ENCODE measurements at regions not wholly inside any gene's neighbourhood (a gene's known extent, or its start where the extent isn't known, plus 50 kb on each side); places are given as distances from the start of the nearest gene placed in this dataset.

DNA sequence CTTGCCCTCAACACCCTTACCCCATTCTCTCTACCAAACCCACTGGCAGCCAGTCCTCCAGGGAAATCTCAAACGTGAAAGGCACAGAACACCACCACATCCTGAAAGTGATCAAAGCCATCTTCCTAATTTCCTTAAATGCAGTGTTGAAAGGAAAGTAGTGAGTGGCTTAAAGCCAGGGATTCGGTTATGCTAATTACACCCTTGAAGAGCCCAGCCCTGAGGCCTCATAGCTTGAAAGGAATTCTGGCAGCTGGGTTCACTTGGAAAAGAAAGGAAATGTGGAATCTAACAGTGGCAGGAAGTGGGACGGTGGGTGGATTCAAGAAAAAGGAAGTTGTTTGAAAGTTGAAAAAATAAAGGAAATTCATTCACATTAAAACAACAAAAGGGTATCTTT lies 73.0 kb upstream of the FICD start:
- peak; percentile 98 for DNase-seq (ENCODE audit: low spot score)

DNA sequence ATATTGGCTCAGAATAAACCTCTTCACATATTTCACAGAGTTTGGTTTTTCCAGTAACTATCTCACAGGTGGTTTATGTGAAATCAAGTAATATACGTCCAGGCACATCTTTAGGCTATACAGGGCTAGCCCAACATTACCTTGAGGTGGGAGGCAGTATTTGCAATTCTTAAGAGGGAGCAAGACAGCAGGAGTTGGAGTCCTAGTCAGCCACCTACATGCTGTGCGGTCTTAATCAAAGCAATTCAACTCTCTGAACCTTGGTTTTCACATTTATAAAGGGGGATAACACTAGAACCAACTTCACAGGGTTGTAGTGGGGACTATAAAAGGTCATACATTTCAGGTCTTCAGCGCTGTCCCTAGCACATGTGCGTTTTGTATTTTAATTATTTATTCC lies 73.5 kb upstream of the FICD start:
- intact Hi-C loops (cut with micrococcal nuclease; ENCODE audit: unreplicated experiment): no loop called here
- ChIA-PET POLR2A (ENCODE audit: low non-redundant PET) (no interaction called here), CTCF (no interaction called here)
- H3K27ac ChIP-seq (ENCODE audit: low read depth, low read length, poor library complexity, severe bottlenecking): peak overlapping the region; percentile 70
- peaks cover 33% of the 10 kb centered on the region for H3K4me1 ChIP-seq (ENCODE audit: insufficient read depth, low read length, poor library complexity, severe bottlenecking)
- H3K27me3 ChIP-seq (replicated peaks; ENCODE audit: insufficient read depth, low read depth, low read length, poor library complexity): no peaks in the 10 kb centered on the region
- H3K36me3 ChIP-seq (ENCODE audit: insufficient read depth, low read length, poor library complexity, severe bottlenecking): no peaks in the 10 kb centered on the region
- no peak for TF ChIP-seq EZH2 (IDR thresholded peaks at IDR 0.05; ENCODE audit: borderline replicate concordance, low read depth, low read length, poor library complexity, severe bottlenecking)
- TF ChIP-seq, protein P1, sequence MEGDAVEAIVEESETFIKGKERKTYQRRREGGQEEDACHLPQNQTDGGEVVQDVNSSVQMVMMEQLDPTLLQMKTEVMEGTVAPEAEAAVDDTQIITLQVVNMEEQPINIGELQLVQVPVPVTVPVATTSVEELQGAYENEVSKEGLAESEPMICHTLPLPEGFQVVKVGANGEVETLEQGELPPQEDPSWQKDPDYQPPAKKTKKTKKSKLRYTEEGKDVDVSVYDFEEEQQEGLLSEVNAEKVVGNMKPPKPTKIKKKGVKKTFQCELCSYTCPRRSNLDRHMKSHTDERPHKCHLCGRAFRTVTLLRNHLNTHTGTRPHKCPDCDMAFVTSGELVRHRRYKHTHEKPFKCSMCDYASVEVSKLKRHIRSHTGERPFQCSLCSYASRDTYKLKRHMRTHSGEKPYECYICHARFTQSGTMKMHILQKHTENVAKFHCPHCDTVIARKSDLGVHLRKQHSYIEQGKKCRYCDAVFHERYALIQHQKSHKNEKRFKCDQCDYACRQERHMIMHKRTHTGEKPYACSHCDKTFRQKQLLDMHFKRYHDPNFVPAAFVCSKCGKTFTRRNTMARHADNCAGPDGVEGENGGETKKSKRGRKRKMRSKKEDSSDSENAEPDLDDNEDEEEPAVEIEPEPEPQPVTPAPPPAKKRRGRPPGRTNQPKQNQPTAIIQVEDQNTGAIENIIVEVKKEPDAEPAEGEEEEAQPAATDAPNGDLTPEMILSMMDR (conservative IDR thresholded peaks at IDR 0.05; ENCODE audit: low read depth, low read length): no peak
- peak; percentile 42 for DNase-seq (ENCODE audit: low spot score)
- H3K4me3 ChIP-seq (ENCODE audit: low read depth, low read length, poor library complexity, severe bottlenecking): no peak overlapping the region
- no TSS peak for BruUV-seq (replicated peaks)
- no peaks in the 10 kb centered on the region for H3K9me3 ChIP-seq (ENCODE audit: low read depth, low read length, poor library complexity, severe bottlenecking)

More for the DNA sequence above, 73.0 kb upstream of the FICD start:
- Histone ChIP-seq H3K27ac (ENCODE audit: low read depth, low read length, poor library complexity, severe bottlenecking) (peak overlapping the region; percentile 70), H3K36me3 (ENCODE audit: insufficient read depth, low read length, poor library complexity, severe bottlenecking) (no peaks in the 10 kb centered on the region), H3K4me1 (ENCODE audit: insufficient read depth, low read length, poor library complexity, severe bottlenecking) (peaks cover 38% of the 10 kb centered on the region), H3K4me3 (ENCODE audit: low read depth, low read length, poor library complexity, severe bottlenecking) (no peak overlapping the region), H3K9me3 (ENCODE audit: low read depth, low read length, poor library complexity, severe bottlenecking) (no peaks in the 10 kb centered on the region), H3K27me3 (replicated peaks; ENCODE audit: insufficient read depth, low read depth, low read length, poor library complexity) (no peaks in the 10 kb centered on the region)
- ChIA-PET CTCF (no interaction called here), POLR2A (ENCODE audit: low non-redundant PET) (no interaction called here)
- no TSS peak for BruUV-seq (replicated peaks)
- intact Hi-C loops (cut with micrococcal nuclease; ENCODE audit: unreplicated experiment): no loop called here
- TF ChIP-seq, protein P1 (conservative IDR thresholded peaks at IDR 0.05; ENCODE audit: low read depth, low read length): no peak
- TF ChIP-seq EZH2 (IDR thresholded peaks at IDR 0.05; ENCODE audit: borderline replicate concordance, low read depth, low read length, poor library complexity, severe bottlenecking): no peak

GRCh38 chr12:108440736-108441135 lies 74.3 kb upstream of the FICD start:
- Histone ChIP-seq H3K27ac (ENCODE audit: low read depth, low read length, poor library complexity, severe bottlenecking) (no peak overlapping the region), H3K4me3 (ENCODE audit: low read depth, low read length, poor library complexity, severe bottlenecking) (no peak overlapping the region), H3K36me3 (ENCODE audit: insufficient read depth, low read length, poor library complexity, severe bottlenecking) (no peaks in the 10 kb centered on the region), H3K9me3 (ENCODE audit: low read depth, low read length, poor library complexity, severe bottlenecking) (no peaks in the 10 kb centered on the region), H3K4me1 (ENCODE audit: insufficient read depth, low read length, poor library complexity, severe bottlenecking) (peaks cover 28% of the 10 kb centered on the region), H3K27me3 (replicated peaks; ENCODE audit: insufficient read depth, low read depth, low read length, poor library complexity) (no peaks in the 10 kb centered on the region)
- DNase-seq (ENCODE audit: low spot score): no peak
- ChIA-PET CTCF (no interaction called here), POLR2A (ENCODE audit: low non-redundant PET) (no interaction called here)
- no TSS peak for BruUV-seq (replicated peaks)
- intact Hi-C loops (cut with micrococcal nuclease; ENCODE audit: unreplicated experiment): no loop called here
- TF ChIP-seq EZH2 (IDR thresholded peaks at IDR 0.05; ENCODE audit: borderline replicate concordance, low read depth, low read length, poor library complexity, severe bottlenecking): no peak
- TF ChIP-seq, protein P1 (conservative IDR thresholded peaks at IDR 0.05; ENCODE audit: low read depth, low read length): no peak
